Astrocyte of the hippocampus (primary cell): ENCODE measurements at regions not wholly inside any gene's neighbourhood (a gene's known extent, or its start where the extent isn't known, plus 50 kb on each side); places are given as distances from the start of the nearest gene placed in this dataset.

ENCODE experiments used
- DNase-seq: peaks from one replicate; pipeline ENCODE4 v3.0.0; 2011; ENCODE audit warnings: low read depth, low spot score

GRCh38 chr22:48705159-48705916, 1122.3 kb downstream of the BRD1 start:
- DNase-seq, result no peak

GRCh38 chr22:48704335-48704734, 1123.3 kb downstream of the BRD1 start:
- no peak for DNase-seq

DNA sequence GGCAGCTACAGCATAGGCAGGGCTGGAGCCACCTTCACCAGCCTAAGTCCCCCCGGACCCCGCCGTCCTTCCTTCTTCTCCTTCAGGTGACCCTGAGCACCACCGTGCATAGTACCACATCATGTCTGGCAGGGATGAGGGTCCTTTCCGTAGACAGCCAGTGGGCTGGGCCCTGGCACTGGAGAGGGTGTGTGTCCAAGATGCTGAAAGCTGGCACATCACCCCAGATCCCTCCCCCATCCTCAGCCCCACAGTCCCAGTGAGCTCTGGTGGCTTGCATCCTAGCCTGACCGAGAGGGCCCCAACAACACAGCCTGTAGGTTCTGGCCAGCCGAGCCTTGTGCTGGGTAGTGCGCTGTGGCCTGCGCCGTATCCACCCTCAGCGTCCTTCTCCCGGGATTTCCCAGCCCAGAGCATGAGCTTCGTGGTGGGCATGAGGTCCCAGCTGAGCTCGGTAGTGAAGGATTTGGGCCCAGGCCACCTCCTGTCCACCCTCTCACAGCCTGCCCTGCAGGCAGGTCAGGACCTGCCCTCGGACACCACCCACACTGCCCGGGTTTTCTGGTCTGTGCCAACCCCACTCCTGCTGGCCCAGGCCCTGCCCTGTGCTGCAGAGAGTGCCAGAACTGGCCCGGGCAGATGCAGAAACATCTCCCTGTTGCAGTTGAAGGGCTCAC, 1124.3 kb downstream of the BRD1 start:
- no peak for DNase-seq

- DNase-seq, result peak; percentile 17
Measured at GRCh38 chr22:48702573-48703264, 1125.0 kb downstream of the BRD1 start.

DNA sequence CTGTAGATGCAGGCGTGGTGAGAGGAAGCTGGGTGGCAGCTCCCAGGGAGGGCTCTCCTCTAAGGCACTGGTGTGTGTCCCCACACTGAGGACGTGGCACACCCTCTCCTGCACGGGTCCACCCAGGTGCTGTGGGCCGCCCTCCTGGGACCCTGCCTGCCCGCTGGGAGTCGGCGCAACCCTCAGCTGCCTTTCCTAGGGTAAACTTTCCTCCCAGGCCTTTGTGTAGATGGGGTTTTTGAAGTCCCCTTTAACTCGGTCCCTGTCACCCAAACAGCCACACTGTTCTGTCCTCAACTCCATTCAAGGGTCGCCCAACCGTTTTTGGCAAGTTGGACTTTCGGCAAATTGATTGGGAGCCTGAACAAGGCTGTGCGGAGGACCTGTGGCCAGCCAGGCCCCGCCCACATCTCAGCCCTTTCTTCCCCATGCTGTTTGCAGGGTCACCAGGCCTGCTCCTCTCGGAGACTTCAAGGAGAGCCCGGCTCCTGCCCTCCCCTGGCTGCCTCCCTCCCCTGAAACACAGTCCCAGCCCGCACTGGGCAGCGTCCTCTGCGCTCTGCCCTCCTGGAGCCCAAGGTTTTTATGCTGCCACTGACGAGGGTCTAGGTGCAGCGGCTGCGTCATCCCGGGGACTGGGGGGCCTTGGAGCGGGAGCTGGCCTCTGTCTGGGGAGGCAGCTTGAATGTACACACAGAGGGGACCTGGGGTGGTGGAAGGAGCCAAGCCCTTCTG, 1126.2 kb downstream of the BRD1 start:
- no peak for DNase-seq

DNA sequence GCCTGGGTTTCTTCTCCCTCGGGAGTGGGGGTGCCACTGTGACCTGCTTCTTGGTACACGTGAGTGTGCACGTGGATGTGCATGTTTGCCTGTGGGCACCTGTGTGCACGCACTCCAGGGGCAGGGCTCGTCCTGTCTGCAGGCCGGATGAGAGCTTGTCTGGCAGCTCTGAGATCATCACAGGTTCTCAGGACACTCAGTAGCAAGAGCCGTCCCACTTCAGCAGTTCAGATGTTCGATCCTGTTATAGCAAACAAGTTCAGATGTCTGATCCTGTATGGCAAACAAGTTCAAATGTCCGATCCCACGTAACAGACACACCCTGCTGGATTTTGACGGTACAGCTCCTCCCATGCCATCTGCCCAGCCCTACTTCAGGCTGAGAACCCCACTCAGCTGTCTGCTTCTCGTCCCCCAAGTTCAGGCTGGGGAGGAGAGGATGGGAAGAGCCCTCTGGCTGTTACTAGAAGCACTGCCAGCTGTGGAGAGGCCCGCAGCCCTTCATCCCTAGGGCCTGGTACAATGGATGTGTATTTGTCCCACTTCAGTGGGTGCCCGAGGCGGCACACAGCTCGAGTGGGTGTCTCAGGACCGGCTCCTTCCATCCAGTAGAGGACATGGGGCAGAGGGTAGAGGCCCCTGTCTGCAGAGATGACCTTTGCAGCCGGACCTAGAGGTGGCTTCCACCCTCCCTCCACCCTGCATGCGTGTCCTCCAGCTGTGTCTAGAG, 1126.9 kb downstream of the BRD1 start:
- no peak for DNase-seq

DNA sequence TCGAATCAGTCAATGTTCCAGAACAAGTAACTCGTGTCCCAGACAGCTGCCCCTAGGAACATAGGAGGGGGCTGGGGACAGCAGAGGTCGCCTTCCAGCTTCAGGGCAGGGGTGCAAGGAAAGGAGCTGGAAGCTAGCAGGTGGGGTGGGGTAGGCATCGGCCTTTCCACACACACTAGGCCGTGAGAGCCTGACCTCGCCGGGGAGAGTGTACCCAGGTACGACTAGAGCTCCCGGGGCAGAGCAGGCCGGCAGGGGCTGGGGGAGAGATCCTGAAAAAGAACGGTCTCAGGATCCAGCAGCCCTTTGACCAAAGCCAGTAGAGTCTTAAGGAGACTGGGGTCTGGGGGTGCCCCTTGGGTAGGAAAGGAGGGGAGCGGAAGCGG, 1127.5 kb downstream of the BRD1 start:
- no peak for DNase-seq

GRCh38 chr22:48699511-48699910, 1128.2 kb downstream of the BRD1 start:
- DNase-seq, result no peak

DNA sequence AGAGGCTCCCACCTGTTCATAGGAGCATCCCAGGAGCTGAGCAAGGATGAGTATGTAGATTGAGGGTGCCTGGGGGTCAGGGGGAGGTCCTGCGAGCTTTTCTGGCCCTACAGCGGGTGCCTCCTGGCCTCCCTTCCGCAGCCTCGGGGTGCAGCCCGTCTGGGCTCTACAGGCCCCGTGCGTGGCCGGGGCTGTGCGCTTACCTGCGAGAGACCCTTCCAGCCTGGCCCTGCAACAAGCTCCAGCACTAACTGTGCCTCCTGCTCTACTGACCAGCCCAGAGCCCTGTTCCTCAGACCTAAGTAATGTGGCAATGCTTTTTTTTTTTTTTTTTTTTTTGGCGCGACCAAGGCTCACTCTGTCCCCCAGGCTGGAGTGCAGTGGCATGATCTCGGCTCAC, 1129.1 kb downstream of the BRD1 start:
- no peak for DNase-seq

DNA sequence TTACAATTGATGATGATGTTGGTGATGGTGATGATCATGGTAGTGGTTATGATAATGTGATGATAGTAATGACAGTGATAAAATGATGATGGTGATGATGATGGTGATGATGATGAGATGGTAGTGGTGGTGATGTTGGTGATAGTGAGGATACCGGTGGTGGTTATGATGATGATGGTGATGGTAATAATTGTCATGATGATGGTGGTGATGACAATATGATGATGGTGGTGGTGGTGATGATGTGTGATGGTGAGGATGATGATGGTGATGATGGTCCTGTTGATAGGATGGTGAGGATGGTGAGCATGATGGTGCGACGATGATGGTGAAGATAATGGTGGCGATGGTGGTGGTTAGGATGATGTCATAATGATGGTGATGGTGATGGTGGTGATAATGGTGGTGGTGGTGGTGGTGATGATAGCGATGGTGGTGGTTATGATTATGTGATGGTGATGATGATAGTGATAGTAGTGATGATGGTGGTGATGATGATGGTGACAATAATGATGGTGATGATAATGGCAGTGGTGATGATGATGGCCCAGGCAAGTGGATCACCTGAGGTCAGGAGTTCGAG, 1129.9 kb downstream of the BRD1 start:
- DNase-seq, result no peak

DNA sequence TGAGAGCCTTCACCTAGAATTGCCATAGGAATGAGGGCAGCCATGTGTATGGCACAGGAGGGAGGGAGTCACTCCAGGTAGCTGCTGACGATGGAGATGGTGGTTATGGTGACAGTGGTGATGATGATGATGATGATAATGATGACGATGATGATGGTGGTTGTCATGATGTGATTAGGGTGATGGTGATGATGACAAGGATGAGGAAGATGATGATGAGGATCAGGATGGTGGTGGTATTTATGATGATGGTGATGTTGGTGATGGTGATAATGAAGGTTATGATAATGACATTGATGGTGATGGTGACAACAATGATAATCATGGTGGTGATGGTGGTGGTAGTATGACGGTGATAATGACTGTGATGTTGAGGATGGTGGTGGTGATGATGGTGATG, 1130.5 kb downstream of the BRD1 start:
- DNase-seq, result no peak

DNA sequence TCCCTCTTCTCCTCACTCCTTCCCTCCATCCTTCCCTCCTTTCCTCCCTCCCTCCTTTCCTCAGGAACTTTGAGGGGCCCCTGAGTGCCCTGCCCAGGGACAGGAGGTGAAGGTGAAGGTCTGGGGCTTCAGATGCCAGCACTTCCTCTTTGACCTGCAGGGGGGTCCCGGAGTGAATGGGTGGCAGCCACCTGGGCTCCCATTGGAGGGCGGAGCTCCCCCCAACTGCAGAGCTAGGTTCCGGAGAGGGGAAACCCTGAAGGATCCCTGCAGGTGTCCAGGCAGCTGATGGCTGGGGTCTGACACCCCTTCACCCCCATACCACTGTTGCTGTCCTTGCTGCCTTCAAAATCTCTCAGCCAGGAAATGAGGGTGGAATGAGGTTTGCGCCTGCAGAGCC, 1131.3 kb downstream of the BRD1 start:
- no peak for DNase-seq

- no peak for DNase-seq
Measured at GRCh38 chr22:48695731-48696305, 1131.9 kb downstream of the BRD1 start.

DNA sequence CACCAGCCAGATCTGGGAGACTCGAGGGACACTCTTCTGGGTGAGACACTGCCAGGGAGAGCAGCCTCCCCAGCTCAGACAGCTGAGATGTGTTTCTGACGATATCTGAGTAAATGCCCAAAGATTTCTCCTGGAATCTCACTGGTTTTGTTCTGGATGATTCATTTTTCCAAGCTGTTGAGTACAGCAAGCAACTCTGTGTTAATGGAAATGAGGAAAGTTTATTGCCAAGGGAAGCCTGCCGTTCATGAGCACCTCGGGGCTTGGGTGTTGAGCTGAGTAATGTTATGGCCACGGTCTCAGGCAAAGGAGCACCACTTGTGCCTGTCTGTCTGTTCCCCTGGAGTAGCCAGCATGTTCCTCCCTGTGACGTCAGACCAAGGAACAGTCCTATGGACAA, 1132.4 kb downstream of the BRD1 start:
- peak; percentile 53 for DNase-seq

DNA sequence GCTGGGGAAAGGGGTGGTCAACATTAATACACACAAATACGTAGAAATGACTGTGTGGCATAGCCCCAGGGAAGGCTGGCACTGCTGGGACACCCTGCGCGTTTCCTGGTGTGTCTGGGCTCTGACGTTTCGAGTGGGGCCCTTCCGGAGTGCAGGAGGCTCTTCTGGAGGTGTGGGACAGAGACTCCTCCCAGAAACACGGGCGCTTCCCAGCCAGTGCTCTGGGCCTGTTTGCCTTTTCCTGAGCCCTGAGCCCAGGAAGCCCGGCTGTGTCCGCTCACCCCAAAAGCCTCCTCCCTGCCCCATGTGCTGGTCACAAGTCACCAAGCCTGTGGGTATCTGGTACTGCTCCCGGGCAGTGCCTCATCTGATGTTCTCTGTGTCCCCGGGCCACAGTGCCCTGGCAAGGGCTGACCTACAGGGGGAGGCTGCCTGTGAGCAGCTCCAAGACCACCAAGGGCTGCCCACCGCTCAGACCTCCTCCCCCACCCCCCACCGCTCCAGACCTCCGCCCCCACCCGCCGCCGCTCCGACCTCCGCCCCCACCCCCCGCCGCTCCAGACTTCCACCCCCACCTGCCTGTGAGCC, 1133.3 kb downstream of the BRD1 start:
- no peak for DNase-seq

DNA sequence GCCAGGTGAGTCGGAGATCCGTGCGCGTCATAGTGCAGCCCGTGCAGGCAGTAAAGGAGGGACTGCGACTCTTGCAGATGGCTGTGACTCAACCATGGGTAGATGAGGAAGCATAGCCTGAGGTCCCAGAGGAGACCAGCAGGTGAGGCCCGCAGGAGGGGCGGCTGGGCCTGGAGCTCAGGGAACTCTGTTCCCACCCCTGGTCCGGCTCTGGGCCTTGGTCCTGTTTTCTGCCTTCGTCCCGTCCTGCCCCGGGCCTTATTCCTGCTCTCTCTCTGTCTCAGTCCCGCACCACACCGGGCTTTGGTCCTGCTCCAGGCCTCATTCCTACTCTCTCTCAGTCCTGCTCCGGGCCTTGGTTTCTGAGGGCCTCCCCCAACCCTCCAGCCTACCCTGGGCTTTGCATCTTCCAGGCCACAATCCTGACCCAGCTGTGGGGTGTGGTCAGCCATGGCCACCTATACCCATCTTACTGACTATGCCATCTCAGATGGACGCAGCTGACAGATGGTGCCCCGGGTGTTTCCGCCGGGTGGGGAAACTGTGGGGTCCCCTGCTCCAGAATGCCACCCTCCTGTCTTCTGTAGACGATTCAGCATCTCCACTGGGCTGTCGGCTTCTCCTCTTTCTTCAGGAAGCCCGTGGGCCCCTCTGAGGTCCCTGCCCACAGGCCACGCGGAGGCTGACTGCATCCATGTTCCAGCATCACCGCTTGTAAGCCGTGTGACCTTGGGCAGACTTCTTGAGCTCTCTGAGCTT, 1134.1 kb downstream of the BRD1 start:
- no peak for DNase-seq

DNA sequence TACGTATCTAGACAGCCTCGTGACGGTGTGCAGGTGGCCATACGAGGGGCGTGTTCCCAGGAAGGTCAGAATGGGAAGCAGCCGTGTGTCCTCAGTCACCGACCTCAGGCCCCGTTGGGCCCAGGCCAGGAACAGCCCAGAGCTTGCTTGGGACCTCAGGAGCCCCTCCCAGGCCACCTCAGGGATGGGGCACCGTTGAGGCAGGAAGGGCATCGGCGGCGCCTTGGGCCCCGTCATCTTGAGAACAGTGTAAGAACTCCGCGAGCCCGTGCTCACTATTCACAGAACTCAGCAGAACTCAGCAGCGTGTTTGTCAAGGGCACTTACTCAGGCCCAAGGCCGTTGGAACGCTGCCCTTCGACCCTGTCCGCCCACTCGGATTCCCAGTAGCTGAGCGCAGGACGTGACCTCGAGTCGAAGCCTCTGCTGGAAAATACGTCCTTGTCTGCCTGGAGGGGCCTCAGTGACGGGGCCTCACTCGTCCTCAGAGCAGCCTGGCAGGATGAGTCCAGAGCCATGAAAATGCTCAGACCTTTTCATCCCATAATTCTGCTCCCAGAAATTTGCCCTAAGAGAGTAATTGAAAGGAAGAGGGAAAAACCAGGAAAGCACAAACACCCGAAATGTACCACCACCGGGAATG, 1134.8 kb downstream of the BRD1 start:
- no peak for DNase-seq

- DNase-seq, result no peak
Measured at GRCh38 chr22:48691431-48691851, 1136.2 kb downstream of the BRD1 start.
